A673 (cell line): ENCODE measurements at regions not wholly inside any gene's neighbourhood (a gene's known extent, or its start where the extent isn't known, plus 50 kb on each side); places are given as distances from the start of the nearest gene placed in this dataset.

Source experiments
- BruUV-seq: library from RNA; stranded (reverse); fragments of 400-500 nt; replicated peaks from 2 replicates; lab custom pipeline; 2021; lab: Mats Ljungman, UMichigan
- CTCF ChIA-PET: fragments of 300-600 bp; sonication (Branson Sonifier 250); formaldehyde crosslinking; loops from one replicate; lab custom pipeline; 2022; ENCODE audit warnings: antibody characterized with exemption; lab: Charles Lee
- POLR2A ChIA-PET: fragments of 300-600 bp; sonication (Branson Sonifier 250); formaldehyde crosslinking; loops from one replicate; lab custom pipeline; 2022; ENCODE audit warnings: antibody characterized with exemption; ENCODE audit not compliant: low non-redundant PET; lab: Charles Lee
- DNase-seq: peaks from one replicate; pipeline ENCODE4 v3.0.0-alpha.2; 2015; ENCODE audit warnings: low spot score
- H3K27ac ChIP-seq: fragments of 200-600 bp; sonication (generic); 2 replicates; pipeline ENCODE4 v1.5.1; 2016; ENCODE audit warnings: mixed run types, low read depth, mild to moderate bottlenecking, mixed read lengths, antibody characterized with exemption, low read length; ENCODE audit not compliant: poor library complexity, severe bottlenecking
- H3K27me3 ChIP-seq: fragments of 200-600 bp; sonication (generic); replicated peaks from 2 replicates; pipeline ENCODE4 v1.6.1; 2017; ENCODE audit warnings: mixed run types, low read depth, mild to moderate bottlenecking, mixed read lengths, antibody characterized with exemption, low read length; ENCODE audit not compliant: insufficient read depth, poor library complexity
- H3K36me3 ChIP-seq: fragments of 200-600 bp; sonication (generic); 2 replicates; pipeline ENCODE4 v1.6.1; 2016; ENCODE audit warnings: mixed run types, mild to moderate bottlenecking, mixed read lengths, antibody characterized with exemption, low read length; ENCODE audit not compliant: insufficient read depth, poor library complexity, severe bottlenecking
- H3K4me1 ChIP-seq: fragments of 200-600 bp; sonication (generic); 2 replicates; pipeline ENCODE4 v1.6.1; 2017; ENCODE audit warnings: mixed run types, mild to moderate bottlenecking, mixed read lengths, antibody characterized with exemption, low read length; ENCODE audit not compliant: insufficient read depth, poor library complexity, severe bottlenecking
- H3K4me3 ChIP-seq: fragments of 200-600 bp; sonication (generic); 2 replicates; pipeline ENCODE4 v1.5.1; 2016; ENCODE audit warnings: low read depth, mixed run types, mild to moderate bottlenecking, mixed read lengths, low read length; ENCODE audit not compliant: poor library complexity, severe bottlenecking
- H3K9me3 ChIP-seq: fragments of 200-600 bp; sonication (generic); 2 replicates; pipeline ENCODE4 v1.6.1; 2016; ENCODE audit warnings: mixed run types, low read depth, mild to moderate bottlenecking, mixed read lengths, antibody characterized with exemption, low read length; ENCODE audit not compliant: poor library complexity, severe bottlenecking
- CTCF ChIP-seq: fragments of 300-800, 200-600 bp; sonication (generic); conservative IDR thresholded peaks from 2 replicates; pipeline ENCODE4 v1.5.1; 2017; ENCODE audit warnings: low read depth, mild to moderate bottlenecking, antibody characterized with exemption, low read length, moderate library complexity, mixed read lengths
- EZH2 ChIP-seq: fragments of 200-600 bp; sonication (generic); IDR thresholded peaks from 2 replicates; pipeline ENCODE4 v1.6.1; 2017; ENCODE audit warnings: borderline replicate concordance, low read depth, mild to moderate bottlenecking, mixed read lengths, antibody characterized with exemption, low read length; ENCODE audit not compliant: poor library complexity, severe bottlenecking
- intact Hi-C: fragments of 100-400 bp; cut with micrococcal nuclease; formaldehyde crosslinking; loops from one replicate; pipeline ENCODE4 v1.10.0; 2022; ENCODE audit not compliant: unreplicated experiment

GRCh38 chr5:36374266-36374862, 72.7 kb upstream of the RANBP3L start:
- H3K9me3 ChIP-seq: no peaks in the 10 kb centered on the region

DNA sequence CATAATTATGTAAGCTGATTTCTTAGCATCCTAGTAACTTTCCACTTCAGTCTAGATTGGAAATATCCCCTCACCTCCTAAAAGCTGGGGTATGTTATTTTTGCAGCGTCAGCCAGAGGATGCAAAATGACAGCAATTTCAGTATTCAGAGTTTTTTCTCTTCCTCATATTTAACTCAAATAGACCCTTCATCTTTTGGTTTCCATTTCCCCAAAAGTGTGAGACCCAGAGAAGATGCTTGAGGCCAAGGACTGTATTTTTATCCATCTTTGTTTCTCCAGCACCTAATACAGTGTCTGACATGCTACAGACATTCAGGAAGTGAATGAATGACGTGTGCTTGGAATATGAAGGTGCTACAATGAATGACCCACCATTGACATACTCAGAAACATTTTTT, 75.5 kb upstream of the RANBP3L start:
- Histone ChIP-seq H3K27me3 (no peaks in the 10 kb centered on the region), H3K9me3 (no peaks in the 10 kb centered on the region), H3K4me1 (no peaks in the 10 kb centered on the region), H3K27ac (no peak overlapping the region), H3K4me3 (no peak overlapping the region), H3K36me3 (no peaks in the 10 kb centered on the region)
- intact Hi-C loops: no loop called here
- ChIA-PET CTCF (interaction anchor here (1.1 kb wide), 1 partner anchor 111 kb away, joined by 14 read pairs; no protein-coding TSS in a partner anchor), POLR2A (no interaction called here)
- no TSS peak for BruUV-seq
- TF ChIP-seq EZH2: no peak
- TF ChIP-seq CTCF: no peak
- DNase-seq: no peak

More at GRCh38 chr5:36374266-36374862, 72.7 kb upstream of the RANBP3L start:
- ChIA-PET CTCF (no interaction called here), POLR2A (no interaction called here)
- TF ChIP-seq EZH2 (no peak), CTCF (no peak)
- BruUV-seq: no TSS peak
- Histone ChIP-seq H3K4me1 (no peaks in the 10 kb centered on the region), H3K27ac (no peak overlapping the region), H3K36me3 (no peaks in the 10 kb centered on the region), H3K4me3 (no peak overlapping the region), H3K27me3 (no peaks in the 10 kb centered on the region)
- DNase-seq: no peak
- intact Hi-C loops: no loop called here

DNA sequence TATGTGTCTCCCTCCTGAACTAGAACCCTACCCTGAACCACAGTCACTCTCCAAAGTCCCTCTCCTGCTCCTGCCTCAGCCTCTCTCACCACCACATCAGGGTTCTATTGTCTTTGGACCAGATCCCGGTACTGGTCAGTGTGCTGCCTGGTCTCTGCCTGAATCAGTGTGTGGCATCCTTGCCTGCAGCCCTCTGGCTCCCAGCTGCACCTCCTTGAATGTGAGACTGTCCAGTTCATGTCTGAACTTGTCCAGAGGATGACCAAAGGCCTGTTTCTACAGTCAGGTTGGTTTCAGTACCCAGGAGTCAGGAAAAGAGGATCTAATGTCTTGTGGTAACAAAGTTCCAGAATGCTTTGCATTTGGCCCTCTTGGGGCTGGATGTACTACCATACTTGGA, 76.8 kb upstream of the RANBP3L start:
- no peak overlapping the region for H3K4me3 ChIP-seq
- no peaks in the 10 kb centered on the region for H3K27me3 ChIP-seq
- H3K27ac ChIP-seq: no peak overlapping the region
- H3K9me3 ChIP-seq: no peaks in the 10 kb centered on the region
- ChIA-PET POLR2A (no interaction called here), CTCF (no interaction called here)
- intact Hi-C loops: no loop called here
- no peak for TF ChIP-seq EZH2
- H3K36me3 ChIP-seq: no peaks in the 10 kb centered on the region
- no TSS peak for BruUV-seq
- no peak for DNase-seq
- H3K4me1 ChIP-seq: no peaks in the 10 kb centered on the region

DNA sequence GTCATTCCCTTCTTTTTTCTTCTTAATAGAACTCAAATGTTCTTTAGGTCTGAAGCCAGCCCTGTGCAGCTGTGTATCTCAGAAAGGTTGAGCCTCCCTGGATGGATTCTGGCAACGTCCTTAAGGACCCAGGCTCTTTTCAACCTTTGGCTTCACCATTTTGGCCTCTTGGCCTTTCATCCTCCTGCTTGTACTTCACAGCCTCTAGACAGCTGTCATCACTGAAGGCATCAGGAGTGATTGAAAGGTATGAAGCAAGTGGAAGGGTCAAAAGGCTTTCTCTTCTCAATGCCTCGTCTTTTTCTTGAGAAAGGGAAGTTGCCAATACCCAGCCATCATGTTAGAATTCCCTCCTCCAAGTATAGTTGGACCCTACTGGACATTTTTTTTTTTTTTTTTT, 81.2 kb upstream of the RANBP3L start:
- Histone ChIP-seq H3K27ac (no peak overlapping the region), H3K4me3 (no peak overlapping the region), H3K4me1 (no peaks in the 10 kb centered on the region), H3K36me3 (no peaks in the 10 kb centered on the region), H3K27me3 (no peaks in the 10 kb centered on the region), H3K9me3 (no peaks in the 10 kb centered on the region)
- no TSS peak for BruUV-seq
- intact Hi-C loops: no loop called here
- TF ChIP-seq EZH2 (no peak), CTCF (no peak)
- CTCF ChIA-PET: no interaction called here
- DNase-seq: no peak
- POLR2A ChIA-PET: no interaction called here
